ENCODE measurements at regions not wholly inside any gene's neighbourhood (a gene's known extent, or its start where the extent isn't known, plus 50 kb on each side); places are given as distances from the start of the nearest gene placed in this dataset.

DNA sequence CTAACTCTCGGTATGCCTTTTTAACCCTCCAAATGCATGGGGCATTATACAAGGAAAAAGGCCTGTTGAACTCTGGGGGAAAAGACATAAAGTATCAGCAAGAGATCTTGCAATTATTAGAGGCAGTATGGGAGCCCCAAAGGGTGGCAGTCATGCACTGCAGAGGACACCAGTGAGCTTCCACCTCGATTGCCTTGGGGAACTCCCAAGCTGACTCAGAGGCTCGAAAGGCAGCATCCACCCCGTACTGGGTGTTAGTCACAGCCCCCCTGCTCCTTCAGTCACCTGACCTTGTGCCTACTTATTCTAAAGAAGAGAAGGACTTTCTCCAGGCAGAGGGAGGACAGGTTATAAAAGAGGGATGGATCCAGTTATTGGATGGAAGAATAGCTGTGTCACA, 781.4 kb upstream of the TMEM132C start:
- Histone ChIP-seq H3K27me3 (replicated peaks; ENCODE audit: insufficient read depth) (no peaks in the 10 kb centered on the region), H3K27ac (no peak overlapping the region), H3K4me1 (replicated peaks) (no peaks in the 10 kb centered on the region), H3K36me3 (no peaks in the 10 kb centered on the region), H3K4me3 (no peak overlapping the region), H3K9me3 (no peaks in the 10 kb centered on the region)
- TF ChIP-seq CTCF (IDR thresholded peaks at IDR 0.05) (no peak), POLR2AphosphoS5 (IDR thresholded peaks at IDR 0.05) (no peak), POLR2A (IDR thresholded peaks at IDR 0.05) (no peak)
- no peak for DNase-seq (ENCODE audit: low spot score)
- intact Hi-C loops (cut with DNase I) = no loop called here
- WGBS = 81% methylated on average over 4 of the region's 4 CpGs

GRCh38 chr12:127487031-127487430, 779.9 kb upstream of the TMEM132C start:
- intact Hi-C loops (cut with DNase I) = no loop called here
- no peak overlapping the region for H3K27ac ChIP-seq
- H3K4me1 ChIP-seq (replicated peaks) = no peaks in the 10 kb centered on the region
- H3K4me3 ChIP-seq = no peak overlapping the region
- 62% methylated on average over 1 of the region's 1 CpG for WGBS
- no peaks in the 10 kb centered on the region for H3K36me3 ChIP-seq
- TF ChIP-seq POLR2AphosphoS5 (IDR thresholded peaks at IDR 0.05) = no peak
- no peak for TF ChIP-seq CTCF (IDR thresholded peaks at IDR 0.05)
- TF ChIP-seq POLR2A (IDR thresholded peaks at IDR 0.05) = no peak
- no peak for DNase-seq (ENCODE audit: low spot score)
- H3K9me3 ChIP-seq = no peaks in the 10 kb centered on the region
- no peaks in the 10 kb centered on the region for H3K27me3 ChIP-seq (replicated peaks; ENCODE audit: insufficient read depth)

DNA sequence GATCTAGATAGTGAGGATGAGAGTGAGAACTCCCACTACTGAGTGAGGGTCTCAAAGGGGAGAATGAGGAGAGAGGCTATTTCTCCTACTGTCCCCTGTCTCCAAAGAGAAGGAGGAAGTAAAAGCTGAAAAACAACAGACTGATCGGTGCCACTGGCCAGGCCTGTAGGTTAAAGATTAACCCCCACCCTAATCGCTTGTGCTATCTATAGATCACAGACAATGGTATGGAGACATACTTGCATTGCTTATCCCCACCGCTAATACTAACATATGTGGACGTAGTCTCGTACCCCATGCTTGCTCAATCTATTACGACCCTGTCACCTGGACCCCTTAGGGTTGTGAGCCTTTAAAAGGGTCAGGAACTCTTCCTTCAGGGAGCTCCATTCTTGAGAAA, 777.9 kb upstream of the TMEM132C start:
- H3K4me3 ChIP-seq = no peak overlapping the region
- H3K27ac ChIP-seq = no peak overlapping the region
- no peaks in the 10 kb centered on the region for H3K27me3 ChIP-seq (replicated peaks; ENCODE audit: insufficient read depth)
- no peak for DNase-seq (ENCODE audit: low spot score)
- no peaks in the 10 kb centered on the region for H3K9me3 ChIP-seq
- no peak for TF ChIP-seq POLR2A (IDR thresholded peaks at IDR 0.05)
- 52% methylated on average over 6 of the region's 6 CpGs for WGBS
- H3K36me3 ChIP-seq = no peaks in the 10 kb centered on the region
- intact Hi-C loops (cut with DNase I) = no loop called here
- H3K4me1 ChIP-seq (replicated peaks) = no peaks in the 10 kb centered on the region

- TF ChIP-seq POLR2AphosphoS5 (IDR thresholded peaks at IDR 0.05) (no peak), POLR2A (IDR thresholded peaks at IDR 0.05) (no peak), CTCF (IDR thresholded peaks at IDR 0.05) (no peak)
- no peak for DNase-seq (ENCODE audit: low spot score)
- intact Hi-C loops (cut with DNase I) = no loop called here
- H3K4me1 ChIP-seq (replicated peaks) = no peaks in the 10 kb centered on the region
- no peak overlapping the region for H3K27ac ChIP-seq
- no peak overlapping the region for H3K4me3 ChIP-seq
- no peaks in the 10 kb centered on the region for H3K36me3 ChIP-seq
- H3K9me3 ChIP-seq = no peaks in the 10 kb centered on the region
- H3K27me3 ChIP-seq (replicated peaks; ENCODE audit: insufficient read depth) = no peaks in the 10 kb centered on the region
- 86% methylated on average over 17 of the region's 17 CpGs for WGBS
Observed at GRCh38 chr12:127494961-127495915, 771.7 kb upstream of the TMEM132C start.

GRCh38 chr12:127496255-127496654, 770.7 kb upstream of the TMEM132C start:
- intact Hi-C loops (cut with DNase I) = no loop called here
- H3K27ac ChIP-seq = no peak overlapping the region
- no peaks in the 10 kb centered on the region for H3K4me1 ChIP-seq (replicated peaks)
- DNase-seq (ENCODE audit: low spot score) = no peak
- no peak overlapping the region for H3K4me3 ChIP-seq
- no peaks in the 10 kb centered on the region for H3K27me3 ChIP-seq (replicated peaks; ENCODE audit: insufficient read depth)
- H3K9me3 ChIP-seq = no peaks in the 10 kb centered on the region
- WGBS = 57% methylated on average over 6 of the region's 6 CpGs
- H3K36me3 ChIP-seq = no peaks in the 10 kb centered on the region
- no peak for TF ChIP-seq POLR2A (IDR thresholded peaks at IDR 0.05)
- TF ChIP-seq POLR2AphosphoS5 (IDR thresholded peaks at IDR 0.05) = no peak
- TF ChIP-seq CTCF (IDR thresholded peaks at IDR 0.05) = no peak

Data from prostate gland (tissue), 2 donors.